AG10803 (cell line): ENCODE measurements at regions not wholly inside any gene's neighbourhood (a gene's known extent, or its start where the extent isn't known, plus 50 kb on each side); places are given as distances from the start of the nearest gene placed in this dataset.
A peak's percentile ranks its signal among the peaks of the same experiment; 100 is the strongest.

Experiments
- DNase-seq: peaks from one replicate; pipeline ENCODE4 v3.0.0; 2010; ENCODE audit warnings: low read depth
- H3K4me3 ChIP-seq: 2 replicates; pipeline ENCODE4 v1.5.1; 2011; ENCODE audit warnings: mild to moderate bottlenecking, low read length, control low read depth
- CTCF ChIP-seq: conservative IDR thresholded peaks from 2 replicates; pipeline ENCODE4 v1.5.1; 2011; ENCODE audit warnings: mild to moderate bottlenecking, low read length, control low read depth, inconsistent platforms

- no peak for DNase-seq
- no peak overlapping the region for H3K4me3 ChIP-seq
- no peak for TF ChIP-seq CTCF
Measured at GRCh38 chr3:877001-877400, 215.8 kb upstream of the CNTN6 start.

- DNase-seq = no peak
- H3K4me3 ChIP-seq = no peak overlapping the region
- no peak for TF ChIP-seq CTCF
Measured at GRCh38 chr3:878746-879145, 214.1 kb upstream of the CNTN6 start.

GRCh38 chr3:880371-880770 is 212.5 kb upstream of the CNTN6 start:
- no peak for TF ChIP-seq CTCF
- no peak overlapping the region for H3K4me3 ChIP-seq
- DNase-seq = no peak

GRCh38 chr3:882533-882932 is 210.3 kb upstream of the CNTN6 start:
- peak; percentile 9 for DNase-seq
- TF ChIP-seq CTCF = no peak
- no peak overlapping the region for H3K4me3 ChIP-seq

GRCh38 chr3:901953-902778 is 190.7 kb upstream of the CNTN6 start:
- no peak for DNase-seq
- peak; percentile 45 for TF ChIP-seq CTCF
- no peak overlapping the region for H3K4me3 ChIP-seq

- no peak for TF ChIP-seq CTCF
- DNase-seq = no peak
- no peak overlapping the region for H3K4me3 ChIP-seq
Measured at GRCh38 chr3:905217-905616, 187.6 kb upstream of the CNTN6 start.

- DNase-seq = no peak
- H3K4me3 ChIP-seq = no peak overlapping the region
- no peak for TF ChIP-seq CTCF
Measured at GRCh38 chr3:906739-907138, 186.1 kb upstream of the CNTN6 start.
